BJ (cell line): ENCODE measurements at regions not wholly inside any gene's neighbourhood (a gene's known extent, or its start where the extent isn't known, plus 50 kb on each side); places are given as distances from the start of the nearest gene placed in this dataset.

Experiments used
- CTCF ChIA-PET: fragments of 350-600 bp; formaldehyde crosslinking; extraction: SDS; loops from one replicate; lab custom pipeline; 2021; ENCODE audit warnings: antibody characterized with exemption, inconsistent platforms; lab: Yijun Ruan, JAX
- POLR2A ChIA-PET: fragments of 300-600 bp; sonication (Branson Sonifier 250); formaldehyde crosslinking; extraction: SDS; loops from one replicate; lab custom pipeline; 2021; ENCODE audit warnings: antibody characterized with exemption; lab: Charles Lee
- DNase-seq: peaks from one replicate; pipeline ENCODE4 v3.0.0-alpha.2; 2011; ENCODE audit warnings: low read depth
- H3K27me3 ChIP-seq: 2 replicates; pipeline ENCODE4 v1.6.0; 2011; ENCODE audit warnings: low read length; ENCODE audit not compliant: control insufficient read depth, insufficient read depth
- H3K36me3 ChIP-seq: 2 replicates; pipeline ENCODE4 v1.5.1; 2011; ENCODE audit warnings: low read length; ENCODE audit not compliant: control insufficient read depth, insufficient read depth
- H3K4me3 ChIP-seq: 2 replicates; pipeline ENCODE4 v1.5.1; 2011; ENCODE audit warnings: low read depth, mild to moderate bottlenecking, control low read depth, low read length
- CTCF ChIP-seq: IDR thresholded peaks from 2 replicates; pipeline ENCODE4 v1.5.1; 2011; ENCODE audit warnings: low read depth, mild to moderate bottlenecking, control low read depth, inconsistent platforms, low read length, moderate library complexity; ENCODE audit not compliant: insufficient read depth

- no peak overlapping the region for H3K4me3 ChIP-seq
- TF ChIP-seq CTCF = no peak
- DNase-seq = no peak
- POLR2A ChIA-PET = no interaction called here
- no peaks in the 10 kb centered on the region for H3K27me3 ChIP-seq
- CTCF ChIA-PET = no interaction called here
- no peaks in the 10 kb centered on the region for H3K36me3 ChIP-seq
Observed at GRCh38 chr13:39108783-39109182, 70.5 kb downstream of the NHLRC3 start.

- no peaks in the 10 kb centered on the region for H3K36me3 ChIP-seq
- H3K27me3 ChIP-seq = no peaks in the 10 kb centered on the region
- CTCF ChIA-PET = no interaction called here
- POLR2A ChIA-PET = no interaction called here
- no peak overlapping the region for H3K4me3 ChIP-seq
- TF ChIP-seq CTCF = no peak
- no peak for DNase-seq
Observed at GRCh38 chr13:39110518-39111097, 72.4 kb downstream of the NHLRC3 start.

- H3K27me3 ChIP-seq = no peaks in the 10 kb centered on the region
- ChIA-PET POLR2A (no interaction called here), CTCF (no interaction called here)
- no peak overlapping the region for H3K4me3 ChIP-seq
- no peak for TF ChIP-seq CTCF
- DNase-seq = no peak
- H3K36me3 ChIP-seq = no peaks in the 10 kb centered on the region
Observed at GRCh38 chr13:39111145-39111544, 72.9 kb downstream of the NHLRC3 start.

GRCh38 chr13:39119422-39119821 is 81.2 kb downstream of the NHLRC3 start:
- TF ChIP-seq CTCF = no peak
- Histone ChIP-seq H3K4me3 (no peak overlapping the region), H3K27me3 (no peaks in the 10 kb centered on the region), H3K36me3 (no peaks in the 10 kb centered on the region)
- DNase-seq = no peak
- ChIA-PET POLR2A (no interaction called here), CTCF (interaction anchor here (1.1 to 1.2 kb wide), 2 partner anchors 15 to 26 kb away, joined by 3 read pairs; no protein-coding TSS in a partner anchor)

GRCh38 chr13:39123578-39123977 is 85.3 kb downstream of the NHLRC3 start:
- Histone ChIP-seq H3K27me3 (no peaks in the 10 kb centered on the region), H3K4me3 (no peak overlapping the region), H3K36me3 (no peaks in the 10 kb centered on the region)
- ChIA-PET POLR2A (no interaction called here), CTCF (no interaction called here)
- no peak for TF ChIP-seq CTCF
- DNase-seq = no peak
